BLaER1 (cell line): ENCODE measurements at regions not wholly inside any gene's neighbourhood (a gene's known extent, or its start where the extent isn't known, plus 50 kb on each side); places are given as distances from the start of the nearest gene placed in this dataset.

Source experiments
- H3K27ac ChIP-seq: shearing (Covaris generic); formaldehyde crosslinking; 2 replicates; pipeline ENCODE4 v1.8.1; 2022
- H3K27me3 ChIP-seq: shearing (Covaris generic); formaldehyde crosslinking; 2 replicates; pipeline ENCODE4 v1.8.1; 2022
- H3K36me3 ChIP-seq: shearing (Covaris generic); formaldehyde crosslinking; 2 replicates; pipeline ENCODE4 v1.8.1; 2022
- H3K4me1 ChIP-seq: shearing (Covaris generic); formaldehyde crosslinking; 2 replicates; pipeline ENCODE4 v1.8.1; 2022
- H3K4me2 ChIP-seq: shearing (Covaris generic); formaldehyde crosslinking; 2 replicates; pipeline ENCODE4 v1.8.1; 2022
- H3K4me3 ChIP-seq: shearing (Covaris generic); formaldehyde crosslinking; 2 replicates; pipeline ENCODE4 v1.8.1; 2022
- H3K9ac ChIP-seq: shearing (Covaris generic); formaldehyde crosslinking; 2 replicates; pipeline ENCODE4 v1.8.1; 2022
- H3K9me3 ChIP-seq: shearing (Covaris generic); formaldehyde crosslinking; 2 replicates; pipeline ENCODE4 v1.8.1; 2022
- H4K20me1 ChIP-seq: shearing (Covaris generic); formaldehyde crosslinking; 2 replicates; pipeline ENCODE4 v1.8.1; 2022
- Cebpa-rat ChIP-seq: shearing (Covaris generic); IDR thresholded peaks from 2 replicates; pipeline ENCODE4 v1.8.1; 2022

- Histone ChIP-seq H3K9ac (no peak overlapping the region), H3K4me3 (no peak overlapping the region), H3K4me1 (peaks cover 18% of the 10 kb centered on the region), H3K36me3 (no peaks in the 10 kb centered on the region), H3K4me2 (no peak overlapping the region), H4K20me1 (no peaks in the 10 kb centered on the region), H3K27ac (no peak overlapping the region), H3K9me3 (no peaks in the 10 kb centered on the region), H3K27me3 (peaks cover 5% of the 10 kb centered on the region; the same call in 1 of the 2 replicates)
- no peak for TF ChIP-seq Cebpa-rat
These were observed 113.2 kb upstream of the TMEM132D start for GRCh38 chr12:130016986-130017385.

GRCh38 chr12:130017591-130018449 is 114.0 kb upstream of the TMEM132D start:
- Histone ChIP-seq H3K9ac (no peak overlapping the region), H3K36me3 (no peaks in the 10 kb centered on the region), H3K27me3 (peaks cover 5% of the 10 kb centered on the region; the same call in 1 of the 2 replicates), H3K9me3 (no peaks in the 10 kb centered on the region), H4K20me1 (no peaks in the 10 kb centered on the region), H3K4me3 (no peak overlapping the region), H3K27ac (no peak overlapping the region), H3K4me1 (peaks cover 12% of the 10 kb centered on the region; the same call in 1 of the 2 replicates), H3K4me2 (peak overlapping the region; percentile 28)
- no peak for TF ChIP-seq Cebpa-rat

DNA sequence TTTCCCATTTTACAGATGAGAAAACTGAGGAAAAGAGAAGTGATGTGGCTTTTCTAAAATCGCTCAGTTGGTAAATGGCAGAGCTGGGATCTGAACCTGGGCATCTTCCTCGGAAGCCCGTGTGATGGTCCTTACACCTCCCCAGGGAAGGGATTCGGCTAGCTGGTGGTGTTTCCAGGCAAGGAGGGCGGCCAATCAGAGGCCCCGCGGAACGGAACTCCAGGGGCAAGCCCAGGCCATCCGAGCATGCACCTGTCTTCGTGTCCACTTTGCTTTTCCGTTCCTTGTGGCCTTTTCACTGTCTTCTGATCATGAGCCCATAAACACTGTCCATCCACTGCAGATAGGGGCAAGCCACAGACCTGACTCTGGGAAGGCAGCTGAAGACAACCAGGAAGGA is 114.8 kb upstream of the TMEM132D start:
- no peak overlapping the region for H3K4me2 ChIP-seq
- no peaks in the 10 kb centered on the region for H4K20me1 ChIP-seq
- peaks cover 2% of the 10 kb centered on the region; the same call in 1 of the 2 replicates for H3K27me3 ChIP-seq
- H3K9ac ChIP-seq: no peak overlapping the region
- H3K4me1 ChIP-seq: peaks cover 11% of the 10 kb centered on the region; the same call in 1 of the 2 replicates
- no peak overlapping the region for H3K4me3 ChIP-seq
- H3K27ac ChIP-seq: no peak overlapping the region
- H3K36me3 ChIP-seq: no peaks in the 10 kb centered on the region
- no peaks in the 10 kb centered on the region for H3K9me3 ChIP-seq
- no peak for TF ChIP-seq Cebpa-rat

DNA sequence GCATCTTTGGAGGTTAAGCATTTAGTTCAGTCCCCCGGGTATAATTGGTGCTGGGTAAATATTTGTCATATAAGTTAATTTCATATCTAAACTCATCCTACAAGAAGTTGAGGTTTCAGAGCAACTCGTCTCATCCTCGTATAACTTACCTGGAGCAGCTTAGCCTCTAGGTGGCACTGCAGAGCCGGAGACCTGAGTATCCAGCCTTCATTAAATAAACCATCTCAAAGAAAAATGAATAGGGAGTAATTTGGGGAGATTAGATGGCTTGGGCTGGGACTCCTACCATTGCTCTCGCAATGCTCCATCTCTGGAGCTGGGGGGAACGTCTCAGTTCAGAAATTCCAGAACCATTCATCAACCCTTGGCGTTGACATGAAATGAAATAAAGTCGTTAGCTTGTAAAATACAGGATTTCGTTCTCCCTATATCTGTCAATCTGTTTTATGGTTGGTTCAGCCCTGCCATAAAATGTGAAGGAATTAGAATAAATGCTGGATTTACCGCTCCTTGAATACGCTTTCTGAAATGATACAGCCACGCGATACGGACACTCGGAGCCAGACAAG is 122.9 kb upstream of the TMEM132D start:
- no peak for TF ChIP-seq Cebpa-rat

GRCh38 chr12:130027798-130028197 is 124.0 kb upstream of the TMEM132D start:
- no peaks in the 10 kb centered on the region for H3K9me3 ChIP-seq
- H3K9ac ChIP-seq: no peak overlapping the region
- H3K4me2 ChIP-seq: no peak overlapping the region
- no peak overlapping the region for H3K27ac ChIP-seq
- H3K4me1 ChIP-seq: no peaks in the 10 kb centered on the region
- no peaks in the 10 kb centered on the region for H4K20me1 ChIP-seq
- H3K4me3 ChIP-seq: no peak overlapping the region
- H3K27me3 ChIP-seq: no peaks in the 10 kb centered on the region
- H3K36me3 ChIP-seq: no peaks in the 10 kb centered on the region
- no peak for TF ChIP-seq Cebpa-rat

More for the DNA sequence above, 122.9 kb upstream of the TMEM132D start:
- Histone ChIP-seq H3K9ac (no peak overlapping the region), H3K27me3 (no peaks in the 10 kb centered on the region), H3K4me1 (no peaks in the 10 kb centered on the region), H4K20me1 (no peaks in the 10 kb centered on the region), H3K9me3 (no peaks in the 10 kb centered on the region), H3K4me2 (no peak overlapping the region), H3K4me3 (no peak overlapping the region), H3K36me3 (no peaks in the 10 kb centered on the region), H3K27ac (no peak overlapping the region)

DNA sequence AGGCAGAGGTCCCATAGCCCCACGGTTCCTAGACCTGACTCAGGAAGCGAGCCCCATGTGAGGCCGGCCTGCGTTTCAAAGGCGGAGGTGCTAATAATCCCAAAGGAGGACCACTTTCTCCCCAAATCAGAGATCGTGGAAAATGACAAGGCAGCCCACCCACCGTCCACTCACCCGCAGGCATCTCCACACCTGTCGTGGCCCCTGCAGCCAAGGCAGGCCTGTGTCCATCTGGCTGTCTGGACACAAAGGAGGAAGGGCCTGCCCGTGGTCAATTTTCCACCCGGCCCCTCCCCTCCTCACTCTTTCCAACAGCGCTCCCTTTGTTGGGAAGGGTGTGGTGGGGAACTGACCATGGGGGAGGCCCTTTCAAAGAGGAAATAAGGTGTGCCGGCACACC is 125.3 kb upstream of the TMEM132D start:
- no peak overlapping the region for H3K4me3 ChIP-seq
- H3K27ac ChIP-seq: no peak overlapping the region
- peaks cover 8% of the 10 kb centered on the region; the same call in 1 of the 2 replicates for H3K4me1 ChIP-seq
- no peaks in the 10 kb centered on the region for H3K27me3 ChIP-seq
- H3K9me3 ChIP-seq: no peaks in the 10 kb centered on the region
- no peaks in the 10 kb centered on the region for H4K20me1 ChIP-seq
- no peak for TF ChIP-seq Cebpa-rat
- H3K36me3 ChIP-seq: no peaks in the 10 kb centered on the region
- no peak overlapping the region for H3K4me2 ChIP-seq
- H3K9ac ChIP-seq: no peak overlapping the region

DNA sequence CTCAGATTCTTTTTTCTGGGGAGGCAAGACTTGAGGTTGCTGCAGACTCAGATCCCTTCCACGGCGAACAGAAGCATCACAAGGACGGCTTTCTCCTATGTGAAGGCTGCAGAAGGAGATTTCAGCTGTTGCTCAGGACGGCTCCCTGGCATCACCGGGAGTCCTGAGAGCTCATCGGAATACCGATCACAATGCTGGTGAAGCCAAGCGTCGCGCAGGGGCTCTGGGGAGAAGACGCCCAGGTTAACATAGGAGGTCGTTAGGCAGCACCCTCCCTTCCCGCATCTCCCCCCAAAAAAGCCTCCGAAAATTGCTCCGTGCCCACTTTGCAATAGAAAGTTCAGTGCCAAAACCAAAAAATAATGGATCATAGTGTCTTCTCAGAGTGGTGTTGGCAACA is 127.2 kb upstream of the TMEM132D start:
- H3K4me2 ChIP-seq: no peak overlapping the region
- no peak overlapping the region for H3K4me3 ChIP-seq
- no peaks in the 10 kb centered on the region for H3K36me3 ChIP-seq
- no peak for TF ChIP-seq Cebpa-rat
- no peaks in the 10 kb centered on the region for H3K9me3 ChIP-seq
- no peak overlapping the region for H3K27ac ChIP-seq
- H4K20me1 ChIP-seq: no peaks in the 10 kb centered on the region
- H3K4me1 ChIP-seq: peaks cover 8% of the 10 kb centered on the region; the same call in 1 of the 2 replicates
- H3K27me3 ChIP-seq: no peaks in the 10 kb centered on the region
- H3K9ac ChIP-seq: no peak overlapping the region

- H3K9me3 ChIP-seq: no peaks in the 10 kb centered on the region
- no peak overlapping the region for H3K4me2 ChIP-seq
- no peak overlapping the region for H3K9ac ChIP-seq
- H4K20me1 ChIP-seq: no peaks in the 10 kb centered on the region
- no peak overlapping the region for H3K27ac ChIP-seq
- H3K4me3 ChIP-seq: no peak overlapping the region
- H3K27me3 ChIP-seq: no peaks in the 10 kb centered on the region
- TF ChIP-seq Cebpa-rat: no peak
- no peaks in the 10 kb centered on the region for H3K36me3 ChIP-seq
- peaks cover 8% of the 10 kb centered on the region; the same call in 1 of the 2 replicates for H3K4me1 ChIP-seq
These were observed 127.9 kb upstream of the TMEM132D start for GRCh38 chr12:130031571-130032189.

- Histone ChIP-seq H3K4me2 (no peak overlapping the region), H3K9ac (no peak overlapping the region), H3K36me3 (no peaks in the 10 kb centered on the region), H3K27me3 (peaks cover 45% of the 10 kb centered on the region), H3K9me3 (no peaks in the 10 kb centered on the region; the same call in 1 of the 2 replicates), H3K4me1 (peaks cover 19% of the 10 kb centered on the region), H3K27ac (no peak overlapping the region), H4K20me1 (peaks cover 11% of the 10 kb centered on the region; the same call in 1 of the 2 replicates), H3K4me3 (no peak overlapping the region)
- TF ChIP-seq Cebpa-rat: no peak
These were observed 120.1 kb upstream of the FZD10 start for GRCh38 chr12:130041983-130042812.
